C4-2B (cell line): ENCODE measurements at regions not wholly inside any gene's neighbourhood (a gene's known extent, or its start where the extent isn't known, plus 50 kb on each side); places are given as distances from the start of the nearest gene placed in this dataset.

Experiments used
- ZFX ChIP-seq: fragments of 450-650 bp; IDR thresholded peaks from 2 replicates; pipeline ENCODE4 v1.6.1; 2017
- TF ChIP-seq, protein P1 (sequence below): fragments of 450-650 bp; conservative IDR thresholded peaks from 2 replicates; pipeline ENCODE4 v1.5.1; 2017; ENCODE audit warnings: mild to moderate bottlenecking

DNA sequence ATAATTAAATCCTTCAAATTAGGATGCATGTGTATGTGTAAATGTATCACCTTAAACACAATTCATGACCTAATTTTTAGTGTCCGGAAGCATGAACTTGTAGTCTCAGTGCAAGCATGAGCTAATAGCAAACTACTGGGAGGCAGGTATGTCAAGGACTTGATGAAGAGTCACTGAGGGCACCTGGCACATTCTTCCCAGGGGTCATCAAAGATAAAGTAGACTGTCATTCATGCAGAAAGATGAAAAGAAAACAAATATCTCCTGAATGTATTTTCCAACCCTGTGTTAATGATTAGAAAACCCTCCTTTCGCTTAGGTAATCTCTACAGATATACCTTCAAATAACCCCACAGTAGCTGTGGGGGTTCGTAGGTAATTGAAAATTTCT lies 234.9 kb downstream of the SOCS6 start:
- TF ChIP-seq, protein P1, sequence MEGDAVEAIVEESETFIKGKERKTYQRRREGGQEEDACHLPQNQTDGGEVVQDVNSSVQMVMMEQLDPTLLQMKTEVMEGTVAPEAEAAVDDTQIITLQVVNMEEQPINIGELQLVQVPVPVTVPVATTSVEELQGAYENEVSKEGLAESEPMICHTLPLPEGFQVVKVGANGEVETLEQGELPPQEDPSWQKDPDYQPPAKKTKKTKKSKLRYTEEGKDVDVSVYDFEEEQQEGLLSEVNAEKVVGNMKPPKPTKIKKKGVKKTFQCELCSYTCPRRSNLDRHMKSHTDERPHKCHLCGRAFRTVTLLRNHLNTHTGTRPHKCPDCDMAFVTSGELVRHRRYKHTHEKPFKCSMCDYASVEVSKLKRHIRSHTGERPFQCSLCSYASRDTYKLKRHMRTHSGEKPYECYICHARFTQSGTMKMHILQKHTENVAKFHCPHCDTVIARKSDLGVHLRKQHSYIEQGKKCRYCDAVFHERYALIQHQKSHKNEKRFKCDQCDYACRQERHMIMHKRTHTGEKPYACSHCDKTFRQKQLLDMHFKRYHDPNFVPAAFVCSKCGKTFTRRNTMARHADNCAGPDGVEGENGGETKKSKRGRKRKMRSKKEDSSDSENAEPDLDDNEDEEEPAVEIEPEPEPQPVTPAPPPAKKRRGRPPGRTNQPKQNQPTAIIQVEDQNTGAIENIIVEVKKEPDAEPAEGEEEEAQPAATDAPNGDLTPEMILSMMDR: no peak
- TF ChIP-seq ZFX: no peak
